ENCODE measurements at regions not wholly inside any gene's neighbourhood (a gene's known extent, or its start where the extent isn't known, plus 50 kb on each side); places are given as distances from the start of the nearest gene placed in this dataset.

GRCh38 chr13:91141543-91142061 lies 205.9 kb upstream of the MIR17HG start:
- DNase-seq, result no peak

GRCh38 chr13:91142572-91142971 lies 204.9 kb upstream of the MIR17HG start:
- no peak for DNase-seq

- no peak for DNase-seq
Observed at GRCh38 chr13:91144054-91144453, 203.4 kb upstream of the MIR17HG start.

DNA sequence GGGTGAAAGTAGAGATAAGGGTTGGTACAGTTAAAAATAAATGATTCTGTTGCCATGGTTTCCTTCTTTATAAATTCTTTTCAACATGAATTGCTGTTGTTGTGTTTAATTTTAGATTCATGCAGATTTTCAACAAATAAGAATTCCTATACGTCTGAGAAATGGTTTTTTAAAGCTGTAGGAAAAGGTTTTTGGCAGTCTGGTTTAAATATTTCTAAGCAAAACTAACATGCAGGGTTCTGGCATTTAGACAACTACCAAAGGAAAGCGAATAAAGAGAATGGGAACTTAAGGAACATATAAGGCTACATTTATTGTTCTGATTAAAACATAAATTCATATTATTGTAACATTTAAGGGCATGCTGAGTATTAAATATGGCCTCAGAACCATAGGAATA lies 203.0 kb upstream of the MIR17HG start:
- no peak for DNase-seq

DNA sequence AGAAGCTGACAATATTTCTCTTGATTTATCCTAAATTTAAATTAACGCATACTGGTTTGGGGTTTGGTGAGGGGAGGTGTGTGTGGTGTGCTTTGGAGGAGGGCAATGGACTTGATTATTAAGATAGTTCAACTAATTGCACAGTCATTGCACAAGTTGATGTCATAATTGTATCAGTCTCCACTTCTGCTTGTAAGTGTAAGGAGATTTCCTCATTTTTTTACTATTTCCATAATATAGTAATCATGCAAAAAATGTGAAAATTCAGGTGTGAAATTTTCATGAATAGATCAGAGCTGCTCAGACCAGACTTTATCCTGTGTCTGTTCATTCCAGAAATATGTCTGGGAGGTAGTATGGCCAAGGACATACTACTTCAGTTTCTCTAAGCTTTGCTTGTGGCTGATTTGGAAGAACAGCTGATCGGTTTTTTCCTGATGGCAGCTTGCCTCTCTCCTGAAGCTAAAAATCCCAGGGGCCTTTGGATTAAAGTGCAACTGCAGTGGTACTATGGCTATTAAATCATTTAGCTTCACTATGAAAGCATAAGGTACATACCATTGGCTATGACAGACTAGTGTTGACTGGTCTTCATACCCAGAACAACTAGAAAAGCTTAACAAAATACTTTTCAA lies 201.8 kb upstream of the MIR17HG start:
- DNase-seq, result no peak

DNA sequence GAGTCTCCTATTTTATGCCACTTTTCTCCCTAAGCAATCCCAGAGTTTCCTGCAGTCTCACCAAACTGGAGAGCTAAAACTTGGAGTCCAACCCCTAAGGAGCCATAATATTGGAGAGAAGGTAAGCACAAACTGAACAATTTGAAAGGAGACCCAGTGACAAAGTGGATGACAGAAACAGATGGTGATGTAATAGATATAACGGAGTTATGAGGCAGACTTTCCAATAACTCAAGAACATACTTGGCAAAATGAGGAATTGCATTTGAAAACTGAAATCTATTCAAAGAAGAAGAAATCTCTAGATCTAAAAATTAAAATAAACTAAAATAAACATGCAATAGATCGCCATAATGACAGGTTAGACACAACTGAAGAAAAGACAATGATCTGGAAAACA lies 200.9 kb upstream of the MIR17HG start:
- no peak for DNase-seq

DNA sequence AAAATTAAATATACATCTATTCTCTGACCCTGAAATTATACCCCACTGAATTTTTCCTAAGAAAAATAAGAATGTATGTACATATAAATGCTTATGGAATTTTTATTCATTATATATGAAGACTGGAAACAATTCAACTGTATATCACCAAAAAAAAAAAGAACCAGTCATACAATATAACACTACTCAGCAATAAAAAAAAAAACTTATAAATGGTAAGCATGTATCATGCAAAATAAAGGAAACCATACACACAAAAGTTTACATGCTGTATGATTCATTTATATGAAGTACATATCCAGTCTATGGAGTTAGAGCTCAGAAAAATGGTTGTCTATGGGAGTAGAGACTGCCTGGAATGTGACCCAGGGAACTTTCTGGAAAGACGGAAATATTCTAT lies 199.4 kb upstream of the MIR17HG start:
- no peak for DNase-seq

DNA sequence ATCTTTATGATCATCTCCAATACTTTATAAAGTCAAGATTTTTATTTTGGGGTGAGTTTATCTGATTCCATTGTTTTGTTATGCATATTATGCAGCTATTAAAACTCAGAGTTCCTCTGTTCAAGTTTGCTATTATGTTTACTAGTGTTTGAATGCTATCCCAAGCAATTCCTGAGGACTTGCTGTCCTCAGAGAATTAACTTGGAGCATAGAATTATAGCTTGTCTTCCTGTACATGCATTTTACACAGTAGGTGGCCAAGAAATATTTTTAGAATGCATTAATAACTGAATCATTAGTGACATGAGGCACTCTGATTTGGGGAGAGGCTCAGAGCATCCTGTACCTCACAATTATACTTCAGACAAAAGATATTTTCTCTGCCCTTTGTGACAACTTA lies 195.6 kb upstream of the MIR17HG start:
- DNase-seq, result no peak

- DNase-seq, result no peak
Observed at GRCh38 chr13:91153372-91153771, 194.1 kb upstream of the MIR17HG start.

- DNase-seq, result no peak
Observed at GRCh38 chr13:91154558-91155353, 192.7 kb upstream of the MIR17HG start.

DNA sequence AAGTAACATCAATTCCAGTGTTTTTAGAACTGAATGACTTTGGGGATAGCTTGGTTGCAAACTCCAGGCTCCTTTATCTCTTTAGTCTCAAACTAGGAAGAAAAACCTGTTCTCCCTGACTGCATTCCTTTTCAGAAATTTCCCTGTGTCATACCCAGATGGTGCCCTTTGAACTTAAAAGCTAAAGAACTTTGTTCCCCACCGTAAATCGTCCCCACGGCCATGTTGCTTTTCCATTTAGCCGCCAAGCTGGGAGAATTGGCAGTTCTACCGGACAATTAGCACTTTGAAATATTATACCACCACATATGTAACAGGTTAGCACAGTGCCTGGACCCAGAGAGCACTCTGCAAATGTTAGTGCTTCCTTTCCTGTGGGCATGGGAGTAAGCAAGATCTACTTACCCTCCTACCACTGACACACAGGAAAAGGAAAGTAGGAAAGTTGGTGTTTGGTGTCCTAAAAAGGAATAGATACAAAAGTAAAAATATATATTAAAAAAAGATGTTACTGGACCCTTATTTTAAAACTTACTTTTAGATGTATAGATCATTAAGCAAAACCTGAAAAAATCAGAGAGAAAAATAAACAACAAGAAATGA lies 191.9 kb upstream of the MIR17HG start:
- no peak for DNase-seq

- no peak for DNase-seq
Observed at GRCh38 chr13:91157273-91158016, 190.0 kb upstream of the MIR17HG start.

GRCh38 chr13:91158017-91158395 lies 189.5 kb upstream of the MIR17HG start:
- no peak for DNase-seq

- no peak for DNase-seq
Observed at GRCh38 chr13:91162180-91162579, 185.3 kb upstream of the MIR17HG start.

GRCh38 chr13:91162589-91162988 lies 184.9 kb upstream of the MIR17HG start:
- DNase-seq, result no peak

DNA sequence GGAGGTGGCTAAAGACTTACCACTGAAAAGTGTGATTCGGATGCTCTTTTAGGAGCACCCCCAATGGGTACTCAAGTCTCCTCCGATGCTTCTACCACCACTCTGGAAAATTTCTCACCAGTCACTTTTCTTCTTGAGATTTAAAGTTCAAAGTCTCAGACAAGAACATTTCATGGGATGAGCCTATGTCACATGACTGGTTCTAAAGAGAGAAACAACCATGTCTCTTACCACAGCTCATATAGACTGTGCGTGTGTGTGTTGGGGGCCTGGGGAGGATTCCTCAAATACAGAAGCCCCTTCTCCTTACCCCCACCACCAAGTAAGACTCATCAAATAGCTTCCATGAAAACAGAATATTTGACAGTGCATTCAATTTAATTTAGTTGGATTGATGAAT lies 181.7 kb upstream of the MIR17HG start:
- no peak for DNase-seq

DNA sequence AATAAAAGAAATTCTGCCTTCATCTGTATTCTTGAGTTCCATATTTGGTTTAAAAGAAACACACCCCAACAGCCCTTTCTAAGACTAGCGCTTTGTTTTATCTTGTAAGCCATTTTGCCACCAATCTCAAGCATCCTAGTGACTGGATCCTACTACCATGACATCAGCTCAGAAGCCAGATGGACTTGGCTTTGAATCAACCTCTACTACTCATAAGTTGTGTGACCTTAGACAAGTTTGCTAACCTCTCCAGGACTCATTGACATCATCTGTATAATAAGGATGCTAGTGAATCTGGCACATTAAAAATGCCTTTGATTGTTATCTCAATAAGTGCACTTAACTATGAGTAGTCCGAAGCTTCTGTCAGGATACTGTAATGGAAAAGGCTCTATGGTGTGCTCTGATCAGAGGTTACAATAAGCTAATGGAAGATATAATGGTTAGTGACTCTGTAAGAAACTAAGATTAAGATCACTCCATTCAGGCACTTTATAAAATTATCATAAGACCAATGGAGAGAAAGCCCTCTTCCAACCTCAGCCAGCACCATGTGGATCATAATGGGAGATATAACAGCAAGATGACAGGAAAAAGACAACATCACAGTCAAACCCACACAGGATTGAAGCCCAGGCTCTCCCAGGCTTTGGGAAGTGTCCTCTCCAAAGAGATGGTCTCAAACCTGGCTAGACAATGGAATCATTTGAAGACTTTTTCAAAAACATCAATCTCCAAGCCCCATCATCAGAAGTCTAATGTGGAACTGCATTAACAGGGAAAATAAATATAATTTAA lies 180.6 kb upstream of the MIR17HG start:
- DNase-seq, result no peak

DNA sequence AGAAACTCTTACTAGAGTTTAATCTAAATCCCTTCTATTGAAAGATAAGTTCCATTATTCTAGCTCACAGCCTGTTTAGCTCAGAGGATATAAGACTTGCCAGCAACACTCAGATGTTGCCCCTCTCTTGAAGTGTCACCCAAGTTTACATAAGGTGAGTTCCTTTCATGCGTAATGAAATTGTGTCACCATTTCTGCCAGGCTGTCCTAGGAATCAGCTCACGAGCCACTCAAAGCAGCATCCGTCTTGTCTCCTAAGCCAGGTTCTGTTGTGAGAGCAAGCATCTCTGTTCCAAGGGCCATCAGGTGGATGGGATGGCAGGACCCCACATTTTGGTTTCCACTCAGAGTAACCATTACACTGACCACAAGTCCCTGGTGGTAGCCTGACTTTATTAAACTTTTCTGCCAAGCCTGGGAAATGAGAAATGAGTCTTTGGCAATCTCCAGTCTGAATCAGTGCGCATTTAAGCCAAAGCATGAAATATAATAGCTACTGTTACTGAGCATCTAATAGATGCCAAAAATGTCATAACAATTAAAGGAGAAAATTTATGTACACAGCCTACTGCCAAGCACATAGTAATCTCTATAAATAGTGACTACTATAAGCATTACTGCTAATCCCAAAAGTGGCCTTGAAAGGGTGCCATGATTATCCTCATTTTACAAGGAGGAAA lies 179.6 kb upstream of the MIR17HG start:
- DNase-seq, result no peak

DNA sequence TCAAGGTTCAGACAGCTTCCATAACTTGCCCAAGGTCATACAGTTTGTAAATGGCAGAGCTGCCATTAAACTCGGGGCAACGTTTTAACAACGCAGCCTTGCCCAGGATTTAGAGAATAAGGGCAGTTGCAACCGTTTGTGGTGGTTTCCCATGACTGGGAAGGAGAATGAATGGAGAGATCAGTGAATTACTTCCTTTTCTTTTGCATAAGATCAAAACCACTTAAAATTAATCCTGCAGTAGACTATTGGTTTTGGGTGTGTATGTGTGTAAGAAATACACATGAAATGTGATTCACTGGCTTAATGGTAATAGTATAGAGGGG lies 179.1 kb upstream of the MIR17HG start:
- DNase-seq, result no peak

DNA sequence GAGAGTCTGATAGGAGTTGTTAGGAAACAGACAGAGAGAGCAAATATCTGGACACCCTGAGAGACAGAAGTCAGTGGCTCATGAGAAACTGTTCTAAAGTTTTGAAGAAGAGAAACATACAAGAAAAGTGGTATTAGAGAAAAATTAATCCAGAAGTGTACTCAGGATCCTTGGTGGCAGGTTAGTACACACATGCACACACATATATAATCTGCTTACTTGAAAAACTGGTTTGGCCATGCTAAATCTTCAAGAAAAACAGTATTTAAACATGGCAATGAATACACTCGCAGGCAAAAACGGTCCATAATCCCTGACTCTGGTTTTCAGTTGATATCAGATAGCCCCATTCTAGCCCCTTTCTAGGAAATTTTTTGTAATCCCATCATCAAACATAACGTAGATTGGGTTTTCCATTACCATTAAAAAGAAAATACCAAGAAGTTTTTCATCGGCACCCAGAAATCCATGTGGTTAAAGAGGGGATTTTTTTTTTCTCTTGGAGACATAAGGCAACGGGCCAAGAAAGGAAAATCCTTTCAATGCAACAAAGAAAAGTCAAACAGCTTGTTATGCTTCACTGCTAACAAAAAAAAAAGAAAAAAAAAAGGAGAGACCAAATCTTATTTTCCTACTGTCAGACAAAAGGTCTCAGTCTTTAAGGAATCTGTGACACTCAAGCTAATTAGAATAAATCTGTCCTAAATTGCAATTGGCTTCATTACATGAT lies 178.0 kb upstream of the MIR17HG start:
- DNase-seq, result no peak

DNA sequence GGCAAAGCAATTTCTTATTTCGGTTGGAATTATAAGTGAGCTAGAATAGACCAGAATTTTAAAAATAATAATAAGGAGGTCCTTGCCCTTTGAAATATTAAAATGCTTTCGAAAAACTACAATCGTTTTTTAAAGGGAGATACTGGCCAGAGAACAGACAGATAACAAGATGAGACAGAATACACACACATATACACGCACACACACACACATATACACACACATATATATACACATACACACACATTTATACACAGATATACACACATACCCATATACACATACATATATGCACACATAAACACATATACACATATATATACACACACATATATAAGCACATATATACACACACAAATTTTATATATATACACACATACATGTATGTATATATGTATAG lies 175.3 kb upstream of the MIR17HG start:
- no peak for DNase-seq
